ENCODE measurements at regions not wholly inside any gene's neighbourhood (a gene's known extent, or its start where the extent isn't known, plus 50 kb on each side); places are given as distances from the start of the nearest gene placed in this dataset.

DNA sequence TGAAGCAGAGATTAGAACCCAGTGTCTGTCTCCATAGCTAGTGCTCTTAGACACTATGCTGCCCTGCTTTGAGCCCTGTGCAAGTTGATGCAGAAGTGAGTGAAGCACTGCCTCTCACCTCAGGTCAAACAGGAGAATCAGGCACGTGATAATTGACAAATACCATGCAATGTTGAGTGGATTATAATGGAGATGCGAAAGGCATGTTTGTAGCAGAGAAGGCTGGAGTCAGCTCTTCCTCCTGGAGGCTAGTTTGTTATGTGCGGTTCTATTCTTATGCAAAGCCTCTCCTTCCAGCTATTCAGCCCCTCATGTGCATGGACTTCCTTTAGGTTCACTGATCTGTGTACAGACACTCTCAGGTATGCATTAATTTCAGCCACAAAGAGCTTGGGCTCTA lies 108.5 kb downstream of the MANEA start:
- H3K9me3 ChIP-seq (ENCODE audit: low read length): no peaks in the 10 kb centered on the region
- no peak overlapping the region for H3K27ac ChIP-seq (ENCODE audit: low read depth, low read length, poor library complexity, severe bottlenecking)
- H3K9ac ChIP-seq (ENCODE audit: low read length): no peak overlapping the region
- no peak overlapping the region for H3K4me3 ChIP-seq (ENCODE audit: low read depth, low read length, poor library complexity, severe bottlenecking)
- no peaks in the 10 kb centered on the region for H3K36me3 ChIP-seq (ENCODE audit: insufficient read depth, low read length)
- no peaks in the 10 kb centered on the region for H3K4me1 ChIP-seq (ENCODE audit: insufficient read depth, low read length, severe bottlenecking)
- no peak for TF ChIP-seq EZH2 (IDR thresholded peaks at IDR 0.05; ENCODE audit: borderline replicate concordance, low read length)
- TF ChIP-seq, protein P1, sequence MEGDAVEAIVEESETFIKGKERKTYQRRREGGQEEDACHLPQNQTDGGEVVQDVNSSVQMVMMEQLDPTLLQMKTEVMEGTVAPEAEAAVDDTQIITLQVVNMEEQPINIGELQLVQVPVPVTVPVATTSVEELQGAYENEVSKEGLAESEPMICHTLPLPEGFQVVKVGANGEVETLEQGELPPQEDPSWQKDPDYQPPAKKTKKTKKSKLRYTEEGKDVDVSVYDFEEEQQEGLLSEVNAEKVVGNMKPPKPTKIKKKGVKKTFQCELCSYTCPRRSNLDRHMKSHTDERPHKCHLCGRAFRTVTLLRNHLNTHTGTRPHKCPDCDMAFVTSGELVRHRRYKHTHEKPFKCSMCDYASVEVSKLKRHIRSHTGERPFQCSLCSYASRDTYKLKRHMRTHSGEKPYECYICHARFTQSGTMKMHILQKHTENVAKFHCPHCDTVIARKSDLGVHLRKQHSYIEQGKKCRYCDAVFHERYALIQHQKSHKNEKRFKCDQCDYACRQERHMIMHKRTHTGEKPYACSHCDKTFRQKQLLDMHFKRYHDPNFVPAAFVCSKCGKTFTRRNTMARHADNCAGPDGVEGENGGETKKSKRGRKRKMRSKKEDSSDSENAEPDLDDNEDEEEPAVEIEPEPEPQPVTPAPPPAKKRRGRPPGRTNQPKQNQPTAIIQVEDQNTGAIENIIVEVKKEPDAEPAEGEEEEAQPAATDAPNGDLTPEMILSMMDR (IDR thresholded peaks at IDR 0.05; ENCODE audit: low read length): no peak
- no peaks in the 10 kb centered on the region for H3K79me2 ChIP-seq (ENCODE audit: insufficient read depth, low read length)
- no peaks in the 10 kb centered on the region for H4K20me1 ChIP-seq (ENCODE audit: insufficient read depth, low read length)
- no peaks in the 10 kb centered on the region for H3K9me2 ChIP-seq (ENCODE audit: low read depth, low read length)
- H3F3A ChIP-seq (ENCODE audit: insufficient read depth, low read length): no peaks in the 10 kb centered on the region
- H3K4me2 ChIP-seq (ENCODE audit: low read length): no peak overlapping the region
- H2AFZ ChIP-seq (ENCODE audit: low read length): no peak overlapping the region
- H3K27me3 ChIP-seq (ENCODE audit: insufficient read depth, low read length): no peaks in the 10 kb centered on the region

DNA sequence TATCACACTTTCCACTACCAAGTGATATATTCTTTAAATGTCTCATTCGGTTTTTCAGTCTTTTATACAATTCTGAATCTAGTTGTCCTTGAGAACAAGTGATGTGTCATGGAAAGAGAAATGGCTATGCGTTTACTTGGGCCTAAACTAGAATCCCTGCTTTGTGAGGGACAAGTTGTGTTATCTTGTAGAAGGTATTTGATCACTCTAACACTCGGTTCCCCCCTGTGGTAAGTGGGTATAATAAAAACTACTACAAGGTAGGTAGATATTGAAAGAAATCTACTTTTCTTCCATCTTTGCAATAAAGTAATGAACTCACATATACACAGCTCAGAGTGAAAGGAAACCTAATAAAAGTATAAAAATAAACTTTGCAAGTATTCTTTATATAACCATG lies 108.9 kb downstream of the MANEA start:
- Histone ChIP-seq H3K27me3 (ENCODE audit: insufficient read depth, low read length) (no peaks in the 10 kb centered on the region), H3K36me3 (ENCODE audit: insufficient read depth, low read length) (no peaks in the 10 kb centered on the region), H3K9me2 (ENCODE audit: low read depth, low read length) (no peaks in the 10 kb centered on the region), H3K79me2 (ENCODE audit: insufficient read depth, low read length) (no peaks in the 10 kb centered on the region), H3K27ac (ENCODE audit: low read depth, low read length, poor library complexity, severe bottlenecking) (no peak overlapping the region), H3K4me1 (ENCODE audit: insufficient read depth, low read length, severe bottlenecking) (no peaks in the 10 kb centered on the region), H4K20me1 (ENCODE audit: insufficient read depth, low read length) (no peaks in the 10 kb centered on the region), H2AFZ (ENCODE audit: low read length) (no peak overlapping the region), H3K9me3 (ENCODE audit: low read length) (no peaks in the 10 kb centered on the region), H3F3A (ENCODE audit: insufficient read depth, low read length) (no peaks in the 10 kb centered on the region), H3K4me3 (ENCODE audit: low read depth, low read length, poor library complexity, severe bottlenecking) (no peak overlapping the region), H3K9ac (ENCODE audit: low read length) (no peak overlapping the region), H3K4me2 (ENCODE audit: low read length) (no peak overlapping the region)
- TF ChIP-seq, protein P1 (IDR thresholded peaks at IDR 0.05; ENCODE audit: low read length): no peak
- no peak for TF ChIP-seq EZH2 (IDR thresholded peaks at IDR 0.05; ENCODE audit: borderline replicate concordance, low read length)

DNA sequence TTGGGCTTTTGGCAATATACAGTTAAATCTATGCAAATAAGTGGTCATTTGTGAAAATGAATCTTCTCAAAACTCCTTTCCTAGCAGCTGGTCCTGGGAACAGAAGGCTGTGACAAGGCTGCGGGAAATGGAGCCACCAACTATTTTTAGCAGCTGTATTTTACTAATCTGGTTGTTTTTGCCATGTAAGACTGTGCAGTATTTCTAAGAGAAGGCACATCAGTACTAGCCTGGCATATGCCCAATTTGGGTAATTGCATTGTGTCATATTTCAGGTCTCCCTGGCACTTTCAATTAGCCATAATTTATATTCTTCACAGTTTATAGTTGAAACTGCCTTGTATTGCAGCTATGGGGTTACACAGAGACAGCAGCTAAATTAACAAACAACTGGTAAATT lies 109.6 kb downstream of the MANEA start:
- Histone ChIP-seq H3K4me2 (ENCODE audit: low read length) (no peak overlapping the region), H2AFZ (ENCODE audit: low read length) (no peak overlapping the region), H3K4me1 (ENCODE audit: insufficient read depth, low read length, severe bottlenecking) (no peaks in the 10 kb centered on the region), H3K4me3 (ENCODE audit: low read depth, low read length, poor library complexity, severe bottlenecking) (no peak overlapping the region), H3F3A (ENCODE audit: insufficient read depth, low read length) (no peaks in the 10 kb centered on the region), H3K9me2 (ENCODE audit: low read depth, low read length) (no peaks in the 10 kb centered on the region), H3K27ac (ENCODE audit: low read depth, low read length, poor library complexity, severe bottlenecking) (no peak overlapping the region), H3K27me3 (ENCODE audit: insufficient read depth, low read length) (no peaks in the 10 kb centered on the region), H4K20me1 (ENCODE audit: insufficient read depth, low read length) (no peaks in the 10 kb centered on the region), H3K36me3 (ENCODE audit: insufficient read depth, low read length) (no peaks in the 10 kb centered on the region), H3K79me2 (ENCODE audit: insufficient read depth, low read length) (no peaks in the 10 kb centered on the region), H3K9ac (ENCODE audit: low read length) (no peak overlapping the region), H3K9me3 (ENCODE audit: low read length) (no peaks in the 10 kb centered on the region)
- TF ChIP-seq EZH2 (IDR thresholded peaks at IDR 0.05; ENCODE audit: borderline replicate concordance, low read length): no peak
- TF ChIP-seq, protein P1 (IDR thresholded peaks at IDR 0.05; ENCODE audit: low read length): no peak
